Activated CD4-positive, alpha-beta T cell treated with anti-CD3 and anti-CD28 coated beads, Interleukin-2, Interleukin-6, amounts not matched to agents 100 ng/mL and 50 ng/mL, durations not matched to agents 16 hours and 8 hours (primary cell): ENCODE measurements at regions not wholly inside any gene's neighbourhood (a gene's known extent, or its start where the extent isn't known, plus 50 kb on each side); places are given as distances from the start of the nearest gene placed in this dataset.
"Not testable (repeated sequence)": the region's sequence is repeated elsewhere in the genome, so short reads cannot be mapped to it uniquely, and the experiment has no call there.

Experiments
- DNase-seq: peaks from one replicate; pipeline ENCODE4 v3.0.0-alpha.2; 2020

- DNase-seq = no peak
Measured at GRCh38 chr2:11077411-11077810, 77.9 kb upstream of the SLC66A3 start.

DNA sequence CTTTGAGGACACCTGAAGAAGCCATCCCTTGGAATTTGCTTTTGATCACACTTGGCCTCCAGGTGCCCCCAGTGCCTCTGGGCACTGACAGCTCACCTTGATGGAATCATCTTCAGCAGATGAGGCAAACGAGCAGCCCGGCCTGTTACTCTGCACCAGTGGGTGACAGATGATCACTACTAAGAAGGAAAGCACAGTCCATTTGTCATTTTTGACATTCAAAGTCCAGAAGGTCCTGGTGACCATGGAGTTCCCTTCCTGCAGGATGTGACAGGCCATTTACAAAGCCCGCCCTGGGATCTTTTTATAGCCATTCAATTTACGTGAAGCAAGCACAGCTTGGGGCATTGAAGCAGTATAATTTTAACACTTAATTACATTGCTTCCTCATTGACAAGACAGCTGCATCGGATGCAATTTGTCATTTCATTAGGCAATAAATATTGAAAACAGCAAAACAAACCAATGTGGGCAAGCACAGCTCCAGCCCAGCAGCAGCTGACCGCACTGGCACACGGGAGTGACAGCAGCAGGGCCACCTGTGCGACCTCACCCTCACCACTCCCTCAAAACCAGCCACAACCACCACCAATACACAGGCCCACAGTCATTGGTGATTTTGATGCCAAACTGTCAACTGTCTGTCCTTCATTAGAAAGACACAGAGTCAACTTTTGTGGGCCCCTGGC, 76.0 kb upstream of the SLC66A3 start:
- no peak for DNase-seq

GRCh38 chr2:11080253-11081115, 74.8 kb upstream of the SLC66A3 start:
- DNase-seq = no peak

GRCh38 chr2:11082880-11083279, 72.4 kb upstream of the SLC66A3 start:
- no peak for DNase-seq

- DNase-seq = not testable (repeated sequence)
Measured at GRCh38 chr2:11088821-11089220, 66.4 kb upstream of the SLC66A3 start.

GRCh38 chr2:11090187-11090586, 65.1 kb upstream of the SLC66A3 start:
- DNase-seq = no peak

DNA sequence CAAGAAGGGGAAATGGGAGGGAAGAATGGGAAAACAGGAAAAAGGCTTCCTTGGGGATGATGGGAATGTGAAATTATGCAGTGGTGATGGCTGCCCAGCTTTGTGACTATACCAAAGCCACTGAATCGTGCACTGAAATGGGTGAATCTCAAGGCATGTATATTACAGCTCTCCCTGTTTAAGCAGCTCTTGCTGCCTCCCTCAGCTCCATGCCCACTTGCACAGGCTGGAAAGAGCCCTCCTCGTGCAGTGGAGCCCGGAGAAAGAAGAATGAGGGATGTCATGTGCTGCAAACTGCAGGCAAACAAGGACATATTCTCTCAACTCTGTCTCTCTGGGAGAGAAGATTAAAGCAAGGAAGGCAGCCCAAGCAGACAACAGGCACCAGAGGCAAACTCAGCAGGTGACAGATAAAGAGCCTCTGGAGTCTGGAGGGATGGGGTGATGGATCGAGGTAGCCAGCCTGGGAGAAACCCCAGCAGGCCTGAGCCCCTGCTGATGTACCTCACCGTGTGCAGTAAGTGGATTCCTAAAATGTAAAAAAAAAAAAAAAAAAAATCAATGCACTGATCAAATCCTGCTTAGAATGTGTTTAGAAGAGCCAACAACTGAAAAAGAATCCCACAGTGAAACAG, 62.4 kb upstream of the SLC66A3 start:
- DNase-seq = no peak

DNA sequence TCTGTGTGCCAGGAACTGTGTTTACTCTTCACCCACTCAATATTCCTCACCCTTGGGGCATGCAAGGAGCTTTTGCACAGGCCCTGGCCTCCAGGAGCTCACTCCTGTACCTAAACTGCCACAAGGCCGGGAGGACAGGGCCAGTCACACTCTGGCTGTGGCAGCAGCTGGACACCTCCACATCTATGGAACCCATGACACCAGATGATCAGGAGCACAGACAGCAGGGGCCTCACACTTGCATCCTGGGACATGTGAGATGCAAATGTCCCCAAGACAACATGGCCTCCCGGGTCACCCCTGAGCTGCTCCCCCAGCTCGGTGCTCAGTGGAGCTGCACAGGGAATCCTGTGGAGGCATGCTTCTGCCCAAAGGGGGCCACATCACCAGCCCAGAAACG, 61.8 kb upstream of the SLC66A3 start:
- DNase-seq = no peak

- no peak for DNase-seq
Measured at GRCh38 chr2:11094021-11094810, 61.1 kb upstream of the SLC66A3 start.

- DNase-seq = no peak
Measured at GRCh38 chr2:11096591-11096990, 58.7 kb upstream of the SLC66A3 start.

DNA sequence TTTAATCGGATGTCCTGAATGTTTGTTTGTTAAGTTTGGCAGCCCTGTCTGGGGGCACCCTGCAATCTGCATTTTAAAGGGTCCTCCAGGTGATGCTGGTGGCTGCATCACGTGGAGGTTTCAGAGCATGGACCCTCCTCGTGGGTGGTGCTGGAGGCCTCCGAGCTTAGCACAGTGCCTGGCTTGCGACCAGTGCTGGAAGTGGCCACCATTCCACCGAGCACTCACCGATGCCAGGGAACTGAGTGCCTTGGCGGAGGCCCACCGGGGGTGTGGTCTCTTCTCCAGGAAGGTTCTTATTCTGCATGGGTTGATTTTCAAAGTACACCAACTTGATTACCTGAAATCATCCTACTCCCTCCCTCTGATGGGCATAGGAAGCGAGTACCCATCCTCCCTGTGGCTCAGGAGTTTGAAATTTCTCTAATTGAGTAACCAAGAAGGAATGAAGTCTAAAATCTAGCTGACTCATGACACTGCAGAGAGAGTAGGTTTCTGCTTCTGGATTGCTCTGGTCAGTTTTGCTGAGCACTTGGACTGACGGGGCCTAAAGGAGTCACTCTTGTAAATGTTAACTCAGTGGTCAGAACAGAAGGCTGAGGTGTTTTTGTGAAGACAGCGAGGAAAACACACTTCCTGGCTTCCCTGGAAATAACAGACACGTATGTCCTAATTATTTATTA, 58.1 kb upstream of the SLC66A3 start:
- no peak for DNase-seq

GRCh38 chr2:11097854-11098387, 57.3 kb upstream of the SLC66A3 start:
- no peak for DNase-seq

- no peak for DNase-seq
Measured at GRCh38 chr2:11099122-11100065, 55.9 kb upstream of the SLC66A3 start.

- no peak for DNase-seq
Measured at GRCh38 chr2:11100130-11100529, 55.1 kb upstream of the SLC66A3 start.

DNA sequence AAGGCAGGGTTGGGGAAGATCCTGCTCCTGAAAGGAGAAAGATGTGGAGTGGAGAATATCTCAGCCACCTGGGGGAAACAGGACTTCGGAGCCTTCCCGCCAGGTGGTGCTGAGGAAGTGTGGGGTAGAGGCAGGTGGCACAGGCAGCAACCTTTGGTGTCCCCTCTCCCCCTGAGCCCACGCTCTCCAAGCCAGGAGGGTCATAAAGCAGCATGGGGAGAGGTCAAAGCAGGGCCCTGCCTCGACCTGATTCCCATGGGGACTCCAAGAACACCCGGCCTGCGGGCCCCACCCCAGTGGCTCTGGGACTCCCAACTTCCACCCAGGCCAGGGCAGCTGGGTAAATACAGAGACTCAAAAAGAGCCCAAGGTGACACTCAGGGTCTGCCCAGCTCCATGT, 54.3 kb upstream of the SLC66A3 start:
- DNase-seq = no peak

- no peak for DNase-seq
Measured at GRCh38 chr2:11101430-11101829, 53.8 kb upstream of the SLC66A3 start.

GRCh38 chr2:11102466-11102865, 52.8 kb upstream of the SLC66A3 start:
- no peak for DNase-seq

DNA sequence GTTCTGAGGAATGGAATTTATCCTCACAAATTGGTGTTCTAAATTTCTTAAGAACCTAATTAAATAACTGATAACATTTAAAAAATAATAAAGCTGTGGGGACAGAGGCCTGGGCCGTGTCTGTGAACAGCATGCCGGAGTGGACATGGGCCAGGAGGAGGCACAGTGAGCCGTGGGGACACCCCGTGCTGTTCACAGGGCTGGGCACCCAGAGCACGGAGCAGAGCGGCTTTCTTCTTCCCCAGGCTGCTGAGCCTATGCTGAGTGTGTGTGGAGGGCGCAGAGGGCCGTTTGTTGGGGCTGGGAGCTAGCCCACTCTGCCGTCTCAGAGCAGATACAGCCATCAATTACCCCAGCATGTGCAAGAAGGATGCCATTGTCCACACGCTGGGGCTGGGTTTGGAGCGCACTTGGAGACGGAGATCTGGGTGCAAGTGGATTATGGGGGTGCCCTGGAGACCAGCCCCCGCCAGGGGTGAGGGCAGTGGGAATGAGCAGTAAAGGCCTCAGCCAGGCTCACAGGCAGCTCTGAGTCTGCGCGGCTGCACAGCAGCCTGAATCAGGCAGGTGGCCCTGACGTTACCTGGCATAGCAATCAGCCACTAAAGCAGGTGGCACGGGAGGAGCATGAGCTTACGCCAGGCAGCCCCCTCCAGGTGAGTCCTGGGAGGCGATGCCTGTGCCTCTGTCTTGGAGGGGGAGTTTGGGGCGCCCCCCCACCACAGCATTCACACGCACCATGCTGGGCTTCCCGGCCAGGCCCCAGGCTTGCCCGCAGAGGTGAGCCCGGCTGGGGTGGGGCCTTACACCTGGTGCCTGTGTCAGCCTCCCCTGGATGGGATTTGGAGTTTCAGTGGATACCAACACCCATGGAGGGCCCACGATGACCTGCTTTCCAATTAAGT, 52.1 kb upstream of the SLC66A3 start:
- no peak for DNase-seq

GRCh38 chr2:11103984-11104793, 51.1 kb upstream of the SLC66A3 start:
- peak; percentile 86 for DNase-seq
